ENCODE measurements at regions not wholly inside any gene's neighbourhood (a gene's known extent, or its start where the extent isn't known, plus 50 kb on each side); places are given as distances from the start of the nearest gene placed in this dataset.
"Not testable (repeated sequence)": the region's sequence is repeated elsewhere in the genome, so short reads cannot be mapped to it uniquely, and the experiment has no call there.

DNA sequence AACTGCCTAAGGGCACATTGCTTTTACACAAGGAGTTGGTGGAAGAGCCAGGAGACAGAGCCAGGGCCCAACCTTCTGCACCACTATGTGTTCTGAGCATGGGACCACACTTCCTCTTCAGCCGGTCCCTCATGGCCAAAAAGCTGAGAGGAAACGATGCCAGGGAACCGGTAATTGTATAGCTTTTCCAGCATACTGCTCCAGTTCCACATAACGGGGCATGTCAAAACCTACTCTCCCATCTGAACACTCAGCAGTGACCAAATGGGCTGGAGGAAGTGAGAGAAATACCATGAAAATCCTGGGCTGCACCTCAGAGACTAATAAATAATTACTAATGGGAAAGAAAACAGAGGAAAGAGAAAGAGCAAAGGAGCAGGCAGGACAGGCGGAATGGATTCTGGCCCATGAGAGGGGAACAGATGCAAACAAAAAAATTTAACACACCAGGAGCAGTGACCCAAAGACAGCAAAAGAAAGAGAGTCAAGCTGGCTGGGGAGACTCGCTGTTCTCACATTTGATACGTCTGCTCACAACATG, 52.0 kb upstream of the BMP2 start:
- DNase-seq, result no peak

- DNase-seq, result no peak
Observed at GRCh38 chr20:6714279-6714711, 53.2 kb upstream of the BMP2 start.

DNA sequence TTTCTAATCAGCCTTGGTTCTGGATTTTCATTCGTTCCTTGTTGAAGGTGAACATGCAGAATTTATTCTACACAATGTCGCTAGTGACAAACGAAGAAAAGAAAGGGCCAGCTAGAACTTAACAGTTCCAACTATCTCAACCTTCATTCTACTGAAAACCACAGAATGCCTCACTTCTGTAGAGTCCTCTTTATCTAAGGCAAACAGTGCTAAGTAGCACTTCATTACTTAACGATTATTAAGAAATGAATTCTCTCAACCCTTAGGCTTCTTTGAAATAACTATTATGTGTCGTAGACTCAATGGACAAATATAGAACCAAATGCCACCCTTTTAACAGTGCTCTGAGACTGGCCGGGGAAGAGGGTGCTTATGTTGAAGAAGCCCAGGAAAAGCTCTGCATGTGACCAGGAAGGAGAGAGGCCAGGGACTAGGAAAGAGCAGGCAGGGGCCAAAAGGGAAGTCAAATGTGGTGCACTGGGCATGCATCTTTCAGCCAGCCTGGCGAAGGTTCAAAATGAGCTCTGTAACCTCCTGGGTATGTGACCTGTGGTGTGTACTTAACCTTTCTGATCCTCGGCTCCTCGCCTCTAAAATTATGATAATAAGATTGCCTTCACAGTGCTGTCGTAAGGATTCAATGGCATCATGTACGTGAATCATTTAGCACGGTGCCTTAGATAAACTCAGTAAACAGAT, 55.4 kb upstream of the BMP2 start:
- DNase-seq, result no peak

GRCh38 chr20:6709910-6710595, 57.4 kb upstream of the BMP2 start:
- no peak for DNase-seq

GRCh38 chr20:6708010-6708409, 59.5 kb upstream of the BMP2 start:
- no peak for DNase-seq

DNA sequence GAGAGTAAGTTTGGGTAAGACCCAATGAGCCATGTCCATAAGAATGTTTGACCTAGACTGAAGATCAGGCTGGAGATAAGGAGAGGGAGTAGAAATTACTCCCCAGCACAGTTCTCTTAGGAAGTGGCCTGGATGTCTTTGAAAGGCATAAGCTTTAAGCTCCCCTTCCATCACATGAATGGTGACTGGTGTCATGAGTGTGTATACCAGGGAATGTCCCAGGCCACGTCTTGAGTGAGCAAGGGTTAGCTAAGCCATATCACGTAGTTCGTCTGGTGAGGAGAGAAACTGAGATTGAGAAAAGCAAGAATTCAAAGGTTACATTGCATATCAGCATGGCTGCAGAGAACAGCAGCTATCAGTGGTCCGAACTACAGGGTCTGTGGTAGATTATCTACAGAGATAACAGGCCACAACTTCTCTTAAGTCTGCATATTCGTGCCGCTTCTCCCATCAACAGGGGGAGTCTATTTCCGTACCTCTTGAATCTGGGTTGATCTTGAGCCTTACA, 60.1 kb upstream of the BMP2 start:
- DNase-seq, result no peak

DNA sequence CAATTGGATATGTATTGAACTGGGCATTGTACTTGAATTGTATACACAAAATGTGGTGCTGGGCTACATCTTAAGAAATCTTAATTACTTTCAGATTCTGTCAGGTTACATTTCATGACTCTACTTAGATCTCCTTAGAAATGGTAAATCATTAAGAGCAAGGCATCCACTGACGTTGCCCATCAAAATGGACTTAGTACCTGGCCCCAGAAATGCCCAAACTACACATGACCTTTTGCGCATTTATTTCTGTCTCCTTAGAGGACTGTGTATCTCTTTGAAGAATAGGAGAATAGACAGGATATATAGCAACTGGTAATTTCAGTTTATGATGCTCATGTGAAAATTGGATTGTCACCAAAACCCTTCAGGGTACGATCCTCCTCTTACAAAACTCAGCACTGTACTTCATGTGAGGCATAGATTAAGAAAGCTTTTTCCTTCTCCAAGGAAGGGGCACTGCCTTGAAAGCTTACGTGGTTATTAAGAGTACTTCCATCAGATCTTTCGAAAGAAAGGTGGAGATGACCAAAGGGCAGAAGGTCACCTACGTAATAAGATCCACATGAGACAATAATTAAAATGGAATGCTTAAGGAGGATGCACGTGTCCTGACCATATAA, 61.4 kb upstream of the BMP2 start:
- no peak for DNase-seq

DNA sequence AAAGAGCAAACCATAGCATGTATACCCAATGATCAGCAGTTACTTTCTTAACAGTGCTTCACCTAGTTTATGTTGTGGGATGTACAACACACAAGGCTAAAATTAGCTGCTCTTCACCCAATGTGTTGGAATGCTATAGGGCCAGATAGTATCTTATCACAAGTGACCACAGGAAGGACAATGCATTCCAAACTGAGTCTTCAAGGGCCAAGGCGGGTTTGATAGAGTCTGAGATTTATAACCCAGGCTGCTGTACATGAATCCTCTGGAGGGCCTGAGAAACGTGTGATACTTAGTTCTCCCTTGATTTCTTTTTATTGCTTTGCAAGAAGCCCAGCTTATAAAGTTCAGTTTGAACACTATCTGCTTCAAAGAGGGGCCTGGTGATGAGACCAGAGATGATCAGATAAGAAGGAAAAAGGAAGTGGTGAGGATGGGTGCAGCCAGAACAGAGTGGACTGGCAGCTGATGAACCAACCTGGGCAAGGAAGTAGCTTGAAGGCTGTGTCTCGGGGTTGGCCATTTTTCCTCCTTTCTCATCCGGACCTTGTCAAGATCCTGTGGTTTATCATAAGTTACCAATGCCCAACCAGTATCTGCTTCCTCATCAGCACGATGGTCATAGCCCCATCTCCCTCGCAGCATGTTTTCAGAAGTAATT, 62.2 kb upstream of the BMP2 start:
- no peak for DNase-seq

DNA sequence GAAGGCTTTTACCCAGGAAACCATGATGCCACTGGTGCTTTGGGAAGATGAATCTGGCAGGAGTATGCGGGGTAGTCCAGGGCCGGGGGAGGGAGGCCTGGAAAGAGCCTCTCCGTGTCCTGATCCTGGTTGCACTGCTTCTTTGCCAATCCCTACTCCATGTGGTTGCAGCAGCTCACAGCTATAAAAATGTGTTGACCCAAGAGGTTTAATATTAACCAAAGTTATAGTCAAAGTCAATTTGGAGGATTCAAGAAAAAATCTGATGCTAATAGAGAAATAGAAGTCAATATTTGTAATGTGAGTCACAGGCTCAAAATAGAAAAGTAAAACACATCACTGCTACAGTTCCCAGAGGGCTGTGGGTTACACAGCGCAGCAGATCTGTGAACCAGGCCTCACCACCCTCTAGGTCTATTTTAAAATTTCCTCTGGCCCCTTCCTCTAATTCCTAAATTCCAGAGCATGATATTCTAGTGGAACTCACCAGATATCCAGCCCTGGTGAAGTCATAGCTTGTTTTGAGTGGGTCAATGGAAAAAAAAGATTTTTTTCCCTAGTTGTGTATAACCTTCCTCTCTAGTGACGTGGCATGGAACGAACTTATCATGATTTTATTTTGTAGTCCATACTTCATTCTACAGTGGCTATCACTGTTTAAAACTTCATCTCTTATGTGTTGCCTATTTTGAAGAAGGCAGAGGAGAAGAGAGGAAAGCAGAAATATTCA, 63.2 kb upstream of the BMP2 start:
- no peak for DNase-seq

- DNase-seq, result no peak
Observed at GRCh38 chr20:6703656-6704055, 63.8 kb upstream of the BMP2 start.

DNA sequence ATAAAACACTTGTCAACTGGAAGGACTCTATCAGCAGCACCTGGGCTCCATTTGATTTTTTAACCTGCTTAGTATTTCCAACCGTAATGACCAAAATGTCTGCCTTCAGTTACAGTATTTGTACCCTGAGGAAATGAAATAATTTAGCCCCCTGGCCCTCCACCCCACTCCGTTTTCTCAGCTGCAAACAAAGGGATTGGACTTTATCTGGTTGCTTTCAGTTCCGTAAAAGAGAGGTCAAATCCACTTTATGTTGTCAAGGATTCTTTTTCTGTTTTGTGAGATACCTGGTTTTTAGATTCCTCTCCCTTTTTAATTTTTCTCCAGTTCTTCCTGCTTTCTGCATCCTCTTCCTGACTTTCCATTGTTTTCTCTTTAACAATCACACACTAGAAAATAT, 64.4 kb upstream of the BMP2 start:
- DNase-seq, result no peak

DNA sequence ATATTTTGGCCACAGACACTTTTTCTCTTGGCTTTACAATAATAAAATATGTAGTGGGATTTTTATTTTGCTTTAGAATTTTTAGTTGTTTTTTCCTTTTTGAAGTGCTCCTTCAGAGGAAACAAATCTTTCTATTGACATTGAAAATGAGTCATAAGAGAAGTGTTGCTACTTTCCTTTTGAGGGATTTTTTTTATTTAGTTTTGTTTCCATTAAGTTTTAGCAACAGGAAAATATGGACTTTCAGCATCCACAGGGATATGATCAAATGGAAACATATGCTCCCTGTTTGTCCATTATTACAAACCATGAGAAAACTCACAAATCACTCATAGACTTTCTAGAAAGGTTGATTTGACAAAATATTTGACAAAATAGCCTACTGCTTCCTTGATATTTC, 65.3 kb upstream of the BMP2 start:
- no peak for DNase-seq

GRCh38 chr20:6700563-6701329, 66.7 kb upstream of the BMP2 start:
- DNase-seq, result peak in 1 of 2 donors; percentile 47

DNA sequence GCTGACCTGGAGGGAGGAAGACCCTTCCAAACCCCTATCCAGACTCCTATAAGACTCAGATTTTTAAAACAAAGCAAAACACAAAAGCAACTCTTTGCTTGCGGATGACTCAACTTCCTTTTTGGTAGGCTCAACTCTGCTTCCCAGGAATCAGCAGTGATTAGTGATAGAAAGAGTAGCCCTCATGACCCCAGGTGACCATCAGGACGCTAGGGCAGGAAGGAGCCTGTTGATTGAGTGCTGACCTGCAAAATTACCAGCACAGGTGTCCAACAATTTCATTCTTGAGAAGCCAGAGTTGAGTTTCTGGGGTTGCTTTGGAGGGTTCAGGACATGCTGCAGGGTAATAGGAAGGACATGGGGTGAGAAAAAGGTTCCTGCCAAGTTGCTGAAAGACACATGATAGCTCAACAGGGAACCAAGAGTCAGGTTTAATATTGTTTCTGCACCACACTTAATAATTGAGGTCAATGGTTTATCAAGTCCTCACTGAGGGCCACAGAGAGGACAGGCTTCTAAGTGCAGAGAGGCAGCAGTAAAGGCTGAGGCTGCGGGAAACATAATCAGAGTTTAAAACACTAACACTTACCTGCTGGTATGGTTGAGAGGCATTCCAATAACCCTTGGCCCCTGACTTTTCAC, 67.4 kb upstream of the BMP2 start:
- DNase-seq, result no peak

DNA sequence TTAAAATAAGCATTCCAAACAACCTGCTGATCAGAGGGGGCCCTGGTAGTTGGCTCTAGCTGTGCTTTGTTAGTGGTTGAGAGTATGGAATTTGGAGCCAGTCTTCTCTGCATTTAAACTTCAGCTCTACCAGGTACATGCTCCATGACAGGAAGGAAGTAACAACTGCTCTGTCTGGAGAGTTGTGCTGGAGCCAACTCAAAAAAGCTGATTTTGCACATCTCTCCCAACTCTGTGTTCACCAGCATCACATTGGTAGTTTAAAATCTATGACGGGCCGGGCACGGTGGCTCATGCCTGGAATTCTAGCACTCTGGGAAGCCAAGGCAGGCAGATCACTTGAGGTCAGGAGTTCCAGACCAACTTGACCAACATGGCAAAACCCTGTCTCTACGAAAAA, 68.8 kb upstream of the BMP2 start:
- no peak for DNase-seq

GRCh38 chr20:6698056-6698455, 69.4 kb upstream of the BMP2 start:
- DNase-seq, result no peak

- DNase-seq, result no peak
Observed at GRCh38 chr20:6697228-6697972, 70.1 kb upstream of the BMP2 start.

DNA sequence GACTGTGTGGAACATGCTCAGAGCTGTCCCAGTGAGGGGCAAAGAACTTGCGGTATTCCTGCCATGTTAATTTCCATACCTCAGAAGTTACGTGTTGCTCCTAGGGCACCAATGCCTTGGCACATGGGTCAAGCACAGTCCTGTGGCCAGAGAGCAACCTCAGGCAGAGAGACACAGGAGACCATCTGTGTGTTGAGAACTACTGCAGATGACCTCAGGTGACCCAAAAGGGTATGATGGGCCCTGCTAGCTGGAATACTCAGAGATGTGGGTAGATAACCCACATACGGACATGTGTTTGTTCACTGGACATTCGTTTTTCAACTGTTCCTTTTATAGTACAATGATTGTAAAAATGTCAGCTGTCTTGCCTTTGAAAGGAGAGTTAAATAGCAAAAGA, 71.5 kb upstream of the BMP2 start:
- DNase-seq, result no peak

DNA sequence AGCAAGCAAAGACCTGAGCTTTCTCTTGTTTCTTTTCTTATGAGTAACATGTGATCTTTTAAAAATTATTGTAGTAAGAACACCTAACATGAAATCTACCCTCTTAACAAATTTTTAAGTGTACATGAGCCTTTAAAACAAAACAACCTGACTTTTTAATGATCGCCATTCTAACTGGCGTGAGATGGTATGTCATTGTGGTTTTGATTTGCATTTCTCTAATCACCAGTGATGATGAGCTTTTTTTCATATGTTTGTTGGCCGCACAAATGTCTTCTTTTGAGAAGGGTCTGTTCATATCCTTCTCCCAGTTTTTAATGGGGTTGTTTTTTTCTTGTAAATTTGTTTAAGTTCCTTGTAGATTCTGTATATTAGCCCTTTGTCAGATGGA, 73.7 kb upstream of the BMP2 start:
- not testable (repeated sequence) for DNase-seq

- DNase-seq, result no peak
Observed at GRCh38 chr20:6693178-6693807, 74.2 kb upstream of the BMP2 start.
